Stomach smooth muscle (tissue), 2 donors: ENCODE measurements at regions not wholly inside any gene's neighbourhood (a gene's known extent, or its start where the extent isn't known, plus 50 kb on each side); places are given as distances from the start of the nearest gene placed in this dataset.

Experiments
- H3K27ac ChIP-seq: one replicate; pipeline ENCODE4 v1.7.0; 2013; ENCODE audit warnings: mild to moderate bottlenecking, low read length, inconsistent platforms
- H3K27me3 ChIP-seq, 2 donors: one replicate each; pipeline ENCODE4 v1.7.0; 2013; ENCODE audit warnings: low read length in 2 of 2; ENCODE audit not compliant: insufficient read depth in 2 of 2, control insufficient read depth in 1 of 2
- H3K36me3 ChIP-seq, 2 donors: one replicate each; pipeline ENCODE4 v1.7.0; 2013; ENCODE audit warnings: low read length in 2 of 2; ENCODE audit not compliant: control insufficient read depth in 2 of 2, insufficient read depth in 2 of 2
- H3K4me1 ChIP-seq: one replicate; pipeline ENCODE4 v1.7.0; 2013; ENCODE audit warnings: low read length; ENCODE audit not compliant: control insufficient read depth, insufficient read depth
- H3K4me3 ChIP-seq, 2 donors: one replicate each; pipeline ENCODE4 v1.7.0; 2013; ENCODE audit warnings: low read length in 2 of 2
- H3K9ac ChIP-seq, 2 donors: one replicate each; pipeline ENCODE4 v1.7.0; 2013; ENCODE audit warnings: low read length in 2 of 2, mild to moderate bottlenecking in 1 of 2
- H3K9me3 ChIP-seq, 2 donors: one replicate each; pipeline ENCODE4 v1.7.0; 2013; ENCODE audit warnings: low read length in 2 of 2; ENCODE audit not compliant: control insufficient read depth in 2 of 2
- donor health status: healthy.
- donor health status: Pancreatic carcinoma.

- Histone ChIP-seq H3K27me3 (no peaks in the 10 kb centered on the region), H3K4me1 (peaks cover 5% of the 10 kb centered on the region), H3K9me3 (no peaks in the 10 kb centered on the region), H3K36me3 (no peaks in the 10 kb centered on the region), H3K4me3 (no peak overlapping the region), H3K9ac (no peak overlapping the region), H3K27ac (no peak overlapping the region)
Observed at GRCh38 chr16:85246473-85246872, 134.2 kb upstream of the CIBAR2 start.

- Histone ChIP-seq H3K9ac (no peak overlapping the region), H3K4me1 (peaks cover 8% of the 10 kb centered on the region), H3K4me3 (no peak overlapping the region), H3K9me3 (no peaks in the 10 kb centered on the region), H3K27ac (no peak overlapping the region), H3K27me3 (no peaks in the 10 kb centered on the region), H3K36me3 (no peaks in the 10 kb centered on the region)
Observed at GRCh38 chr16:85246973-85247372, 134.7 kb upstream of the CIBAR2 start.

GRCh38 chr16:85248342-85248741 is 136.1 kb upstream of the CIBAR2 start:
- H3K4me3 ChIP-seq = no peak overlapping the region
- H3K9me3 ChIP-seq = no peaks in the 10 kb centered on the region
- H3K4me1 ChIP-seq = peaks cover 8% of the 10 kb centered on the region
- no peak overlapping the region for H3K9ac ChIP-seq
- no peaks in the 10 kb centered on the region for H3K27me3 ChIP-seq
- H3K36me3 ChIP-seq = no peaks in the 10 kb centered on the region
- no peak overlapping the region for H3K27ac ChIP-seq

GRCh38 chr16:85248857-85249256 is 136.6 kb upstream of the CIBAR2 start:
- Histone ChIP-seq H3K27ac (no peak overlapping the region), H3K9ac (no peak overlapping the region), H3K9me3 (no peaks in the 10 kb centered on the region), H3K4me1 (peaks cover 8% of the 10 kb centered on the region), H3K36me3 (no peaks in the 10 kb centered on the region), H3K4me3 (no peak overlapping the region), H3K27me3 (no peaks in the 10 kb centered on the region)

- H3K4me3 ChIP-seq = no peak overlapping the region
- no peaks in the 10 kb centered on the region for H3K9me3 ChIP-seq
- H3K9ac ChIP-seq = no peak overlapping the region
- no peaks in the 10 kb centered on the region for H3K27me3 ChIP-seq
- H3K27ac ChIP-seq = no peak overlapping the region
- no peaks in the 10 kb centered on the region for H3K36me3 ChIP-seq
- H3K4me1 ChIP-seq = peaks cover 8% of the 10 kb centered on the region
Observed at GRCh38 chr16:85249418-85250146, 137.3 kb upstream of the CIBAR2 start.

GRCh38 chr16:85250147-85250463 is 137.8 kb upstream of the CIBAR2 start:
- no peaks in the 10 kb centered on the region for H3K36me3 ChIP-seq
- H3K27me3 ChIP-seq = no peaks in the 10 kb centered on the region
- H3K4me3 ChIP-seq = no peak overlapping the region
- H3K9ac ChIP-seq = no peak overlapping the region
- H3K9me3 ChIP-seq = no peaks in the 10 kb centered on the region
- H3K27ac ChIP-seq = no peak overlapping the region
- peaks cover 8% of the 10 kb centered on the region for H3K4me1 ChIP-seq

GRCh38 chr16:85250609-85251223 is 138.4 kb upstream of the CIBAR2 start:
- no peaks in the 10 kb centered on the region for H3K9me3 ChIP-seq
- no peaks in the 10 kb centered on the region for H3K36me3 ChIP-seq
- no peak overlapping the region for H3K9ac ChIP-seq
- H3K4me3 ChIP-seq = no peak overlapping the region
- H3K27me3 ChIP-seq = no peaks in the 10 kb centered on the region
- no peak overlapping the region for H3K27ac ChIP-seq
- peaks cover 8% of the 10 kb centered on the region for H3K4me1 ChIP-seq

GRCh38 chr16:85251225-85251760 is 139.0 kb upstream of the CIBAR2 start:
- Histone ChIP-seq H3K9me3 (no peaks in the 10 kb centered on the region), H3K4me3 (no peak overlapping the region), H3K4me1 (peaks cover 4% of the 10 kb centered on the region), H3K27ac (no peak overlapping the region), H3K27me3 (no peaks in the 10 kb centered on the region), H3K9ac (no peak overlapping the region), H3K36me3 (no peaks in the 10 kb centered on the region)

- Histone ChIP-seq H3K4me3 (no peak overlapping the region), H3K27me3 (no peaks in the 10 kb centered on the region), H3K9ac (no peak overlapping the region), H3K4me1 (peaks cover 4% of the 10 kb centered on the region), H3K27ac (no peak overlapping the region), H3K36me3 (no peaks in the 10 kb centered on the region), H3K9me3 (no peaks in the 10 kb centered on the region)
Observed at GRCh38 chr16:85252014-85252413, 139.7 kb upstream of the CIBAR2 start.

- Histone ChIP-seq H3K4me3 (no peak overlapping the region), H3K36me3 (no peaks in the 10 kb centered on the region), H3K27me3 (no peaks in the 10 kb centered on the region), H3K9me3 (no peaks in the 10 kb centered on the region), H3K4me1 (peaks cover 4% of the 10 kb centered on the region), H3K27ac (no peak overlapping the region), H3K9ac (no peak overlapping the region)
Observed at GRCh38 chr16:85252461-85252860, 140.2 kb upstream of the CIBAR2 start.
